ENCODE measurements at regions not wholly inside any gene's neighbourhood (a gene's known extent, or its start where the extent isn't known, plus 50 kb on each side); places are given as distances from the start of the nearest gene placed in this dataset.
A peak's percentile ranks its signal among the peaks of the same experiment; 100 is the strongest.

DNA sequence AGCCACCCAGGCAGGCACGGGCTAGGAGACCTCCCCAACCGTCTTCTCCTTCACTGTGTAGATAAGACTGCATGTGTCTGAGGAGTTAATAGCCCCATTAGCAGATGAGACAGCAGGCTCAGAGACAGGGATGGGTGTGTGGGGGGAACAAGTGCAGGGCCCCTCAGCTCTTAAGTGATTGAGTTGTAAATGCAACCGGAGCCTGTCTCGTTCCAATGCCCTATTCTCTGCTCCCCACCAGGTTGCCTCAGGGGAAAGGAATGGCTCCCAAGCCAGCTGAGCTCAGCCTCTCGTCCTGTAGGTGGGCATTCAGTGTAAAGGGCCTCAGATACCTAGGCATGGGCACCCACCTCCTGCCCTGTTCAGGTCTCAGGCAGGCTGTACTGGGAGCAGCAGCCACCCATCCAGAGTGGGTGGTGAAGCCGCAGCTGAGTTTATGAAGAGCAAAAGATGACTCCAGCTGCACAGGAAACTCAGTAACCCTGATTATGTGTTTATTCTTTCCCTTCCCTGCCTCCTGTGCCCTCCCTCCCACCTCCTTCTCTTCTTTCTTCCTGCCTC lies 87.3 kb downstream of the PJA1 start:
- ATAC-seq (no peak), DNase-seq (no peak)
- H3K4me3 ChIP-seq = no peak overlapping the region
- H3K4me1 ChIP-seq = no peaks in the 10 kb centered on the region
- intact Hi-C loops (cut with DNase I) = no loop called here
- TF ChIP-seq, protein P1, sequence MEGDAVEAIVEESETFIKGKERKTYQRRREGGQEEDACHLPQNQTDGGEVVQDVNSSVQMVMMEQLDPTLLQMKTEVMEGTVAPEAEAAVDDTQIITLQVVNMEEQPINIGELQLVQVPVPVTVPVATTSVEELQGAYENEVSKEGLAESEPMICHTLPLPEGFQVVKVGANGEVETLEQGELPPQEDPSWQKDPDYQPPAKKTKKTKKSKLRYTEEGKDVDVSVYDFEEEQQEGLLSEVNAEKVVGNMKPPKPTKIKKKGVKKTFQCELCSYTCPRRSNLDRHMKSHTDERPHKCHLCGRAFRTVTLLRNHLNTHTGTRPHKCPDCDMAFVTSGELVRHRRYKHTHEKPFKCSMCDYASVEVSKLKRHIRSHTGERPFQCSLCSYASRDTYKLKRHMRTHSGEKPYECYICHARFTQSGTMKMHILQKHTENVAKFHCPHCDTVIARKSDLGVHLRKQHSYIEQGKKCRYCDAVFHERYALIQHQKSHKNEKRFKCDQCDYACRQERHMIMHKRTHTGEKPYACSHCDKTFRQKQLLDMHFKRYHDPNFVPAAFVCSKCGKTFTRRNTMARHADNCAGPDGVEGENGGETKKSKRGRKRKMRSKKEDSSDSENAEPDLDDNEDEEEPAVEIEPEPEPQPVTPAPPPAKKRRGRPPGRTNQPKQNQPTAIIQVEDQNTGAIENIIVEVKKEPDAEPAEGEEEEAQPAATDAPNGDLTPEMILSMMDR (IDR thresholded peaks at IDR 0.05) = no peak
- peaks cover 0 to 20% (median 0%) of the 10 kb centered on the region in 3 donors for H3K27me3 ChIP-seq (ENCODE audit: insufficient read depth in 3 of 3, low read length in 2 of 3)
- 73 to 87% (median 77%) methylated on average over 6 of the region's 6 CpGs for WGBS, 3 donors
- H3K36me3 ChIP-seq (ENCODE audit: insufficient read depth in 1 of 2, low read depth in 1 of 2) = no peaks in the 10 kb centered on the region
- H3K27ac ChIP-seq = no peak overlapping the region
- no peaks in the 10 kb centered on the region for H3K9me3 ChIP-seq

DNA sequence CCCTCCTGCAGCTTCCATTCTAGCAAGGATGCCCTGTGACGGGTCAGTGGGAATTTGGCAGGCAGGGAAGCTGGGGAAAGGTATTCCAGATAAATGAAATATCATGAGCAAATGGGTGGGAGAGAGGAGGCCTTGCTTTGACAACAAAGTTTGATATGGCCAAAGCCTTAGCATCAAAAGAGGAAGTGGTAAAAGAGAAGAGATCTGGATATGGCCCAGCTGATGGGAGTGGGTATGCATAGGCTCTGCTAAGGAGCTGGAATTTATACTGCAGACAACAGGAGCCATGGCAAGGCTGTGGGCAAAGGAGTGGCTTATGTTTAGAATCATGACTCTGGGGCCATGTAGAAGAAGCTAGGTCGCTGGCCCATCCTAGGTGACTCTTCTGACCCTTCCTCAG lies 89.2 kb downstream of the PJA1 start:
- WGBS, 3 donors = 63 to 100% (median 100%) methylated on average over 1 to 2 of the region's 2 CpGs
- intact Hi-C loops (cut with DNase I) = no loop called here
- H3K27me3 ChIP-seq (ENCODE audit: insufficient read depth in 3 of 3, low read length in 2 of 3) = peaks cover 0 to 20% (median 0%) of the 10 kb centered on the region in 3 donors
- TF ChIP-seq, protein P1 (IDR thresholded peaks at IDR 0.05) = no peak
- ATAC-seq (no peak), DNase-seq (no peak)
- no peak overlapping the region for H3K27ac ChIP-seq
- no peak overlapping the region for H3K4me3 ChIP-seq
- H3K36me3 ChIP-seq (ENCODE audit: insufficient read depth in 1 of 2, low read depth in 1 of 2) = no peaks in the 10 kb centered on the region
- no peaks in the 10 kb centered on the region for H3K9me3 ChIP-seq
- H3K4me1 ChIP-seq = no peaks in the 10 kb centered on the region

DNA sequence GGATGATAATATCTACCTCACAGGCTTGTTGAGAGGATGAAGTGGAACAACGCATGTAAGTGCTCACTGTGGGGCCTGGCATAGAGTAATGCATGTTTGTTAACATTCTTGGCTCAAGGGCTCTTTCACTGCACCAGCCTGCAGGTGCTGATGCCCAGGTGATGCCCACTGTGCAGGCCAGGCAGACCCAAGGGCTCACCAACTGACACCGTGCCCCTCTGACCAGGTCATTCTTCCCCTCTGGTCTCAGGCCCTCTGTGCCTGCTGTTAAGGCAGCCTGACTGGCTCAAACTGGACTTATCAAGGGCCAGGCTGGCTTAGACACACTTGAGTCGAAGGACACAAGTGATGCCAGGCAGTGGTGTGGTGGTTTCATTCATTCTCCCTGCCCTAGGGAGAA lies 90.5 kb downstream of the PJA1 start:
- Histone ChIP-seq H3K4me1 (no peaks in the 10 kb centered on the region), H3K27me3 (ENCODE audit: insufficient read depth in 3 of 3, low read length in 2 of 3) (peaks cover 0 to 20% (median 0%) of the 10 kb centered on the region in 3 donors), H3K4me3 (no peak overlapping the region), H3K36me3 (ENCODE audit: insufficient read depth in 1 of 2, low read depth in 1 of 2) (no peaks in the 10 kb centered on the region), H3K9me3 (no peaks in the 10 kb centered on the region), H3K27ac (no peak overlapping the region)
- ATAC-seq (no peak), DNase-seq (peak in 1 of 2 donors; percentile 25)
- TF ChIP-seq, protein P1 (IDR thresholded peaks at IDR 0.05) = no peak
- WGBS, 3 donors = 74 to 96% (median 88%) methylated on average over 3 of the region's 3 CpGs
- intact Hi-C loops (cut with DNase I) = no loop called here

DNA sequence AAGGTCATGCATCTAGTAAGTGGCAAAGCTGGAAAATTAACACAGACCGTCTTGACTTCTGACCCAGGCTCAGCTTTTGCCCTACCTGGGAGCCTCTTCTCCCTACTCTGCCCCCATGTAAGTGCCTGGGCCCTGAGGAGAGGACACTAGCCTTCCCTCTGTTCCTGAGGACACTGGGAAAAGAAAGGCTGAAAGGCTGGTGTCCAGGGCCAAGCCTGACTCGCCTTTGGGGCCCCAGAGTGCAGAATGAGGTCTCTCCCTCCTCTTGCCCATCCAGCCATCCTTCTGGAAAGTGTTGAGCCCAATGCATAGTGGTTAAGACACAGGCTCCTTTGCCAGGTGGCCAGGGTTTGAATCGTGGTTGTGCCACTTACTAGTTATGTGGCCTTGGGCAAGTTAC lies 91.5 kb downstream of the PJA1 start:
- Histone ChIP-seq H3K9me3 (no peaks in the 10 kb centered on the region), H3K4me1 (no peaks in the 10 kb centered on the region), H3K27ac (no peak overlapping the region), H3K36me3 (ENCODE audit: insufficient read depth in 1 of 2, low read depth in 1 of 2) (no peaks in the 10 kb centered on the region), H3K27me3 (ENCODE audit: insufficient read depth in 3 of 3, low read length in 2 of 3) (peaks cover 0 to 20% (median 0%) of the 10 kb centered on the region in 3 donors), H3K4me3 (no peak overlapping the region)
- DNase-seq (no peak), ATAC-seq (no peak)
- 63 to 87% (median 84%) methylated on average over 3 of the region's 3 CpGs for WGBS, 3 donors
- TF ChIP-seq, protein P1 (IDR thresholded peaks at IDR 0.05) = no peak
- intact Hi-C loops (cut with DNase I) = no loop called here

DNA sequence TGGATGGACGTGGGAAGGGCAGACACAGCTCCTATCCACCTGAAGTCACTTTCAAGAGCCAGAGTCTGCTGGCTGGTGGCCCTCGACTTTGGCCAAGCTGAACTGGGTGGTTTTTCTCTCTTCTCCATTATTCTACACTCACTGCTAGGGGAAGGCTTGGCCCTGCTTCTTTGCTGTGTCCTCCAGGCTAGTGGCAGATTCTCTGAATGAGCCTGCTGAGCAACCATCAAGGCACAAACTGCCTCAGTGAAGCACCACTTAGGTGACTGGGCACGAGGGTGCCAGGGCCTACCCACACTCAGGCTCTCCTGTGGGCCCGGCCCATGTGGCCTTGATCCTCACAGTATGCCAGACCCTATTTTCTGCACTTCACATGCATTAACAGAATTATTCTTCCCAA lies 92.0 kb downstream of the PJA1 start:
- intact Hi-C loops (cut with DNase I) = no loop called here
- DNase-seq (no peak), ATAC-seq (no peak)
- H3K9me3 ChIP-seq = no peaks in the 10 kb centered on the region
- no peaks in the 10 kb centered on the region for H3K36me3 ChIP-seq (ENCODE audit: insufficient read depth in 1 of 2, low read depth in 1 of 2)
- WGBS, 3 donors = 71 to 85% (median 85%) methylated on average over 4 of the region's 4 CpGs
- H3K27ac ChIP-seq = no peak overlapping the region
- TF ChIP-seq, protein P1 (IDR thresholded peaks at IDR 0.05) = no peak
- H3K4me1 ChIP-seq = no peaks in the 10 kb centered on the region
- peaks cover 0 to 18% (median 0%) of the 10 kb centered on the region in 3 donors for H3K27me3 ChIP-seq (ENCODE audit: insufficient read depth in 3 of 3, low read length in 2 of 3)
- H3K4me3 ChIP-seq = no peak overlapping the region

All from psoas muscle (tissue), 7 donors.